ENCODE measurements at regions not wholly inside any gene's neighbourhood (a gene's known extent, or its start where the extent isn't known, plus 50 kb on each side); places are given as distances from the start of the nearest gene placed in this dataset.

- TF ChIP-seq, protein P1, sequence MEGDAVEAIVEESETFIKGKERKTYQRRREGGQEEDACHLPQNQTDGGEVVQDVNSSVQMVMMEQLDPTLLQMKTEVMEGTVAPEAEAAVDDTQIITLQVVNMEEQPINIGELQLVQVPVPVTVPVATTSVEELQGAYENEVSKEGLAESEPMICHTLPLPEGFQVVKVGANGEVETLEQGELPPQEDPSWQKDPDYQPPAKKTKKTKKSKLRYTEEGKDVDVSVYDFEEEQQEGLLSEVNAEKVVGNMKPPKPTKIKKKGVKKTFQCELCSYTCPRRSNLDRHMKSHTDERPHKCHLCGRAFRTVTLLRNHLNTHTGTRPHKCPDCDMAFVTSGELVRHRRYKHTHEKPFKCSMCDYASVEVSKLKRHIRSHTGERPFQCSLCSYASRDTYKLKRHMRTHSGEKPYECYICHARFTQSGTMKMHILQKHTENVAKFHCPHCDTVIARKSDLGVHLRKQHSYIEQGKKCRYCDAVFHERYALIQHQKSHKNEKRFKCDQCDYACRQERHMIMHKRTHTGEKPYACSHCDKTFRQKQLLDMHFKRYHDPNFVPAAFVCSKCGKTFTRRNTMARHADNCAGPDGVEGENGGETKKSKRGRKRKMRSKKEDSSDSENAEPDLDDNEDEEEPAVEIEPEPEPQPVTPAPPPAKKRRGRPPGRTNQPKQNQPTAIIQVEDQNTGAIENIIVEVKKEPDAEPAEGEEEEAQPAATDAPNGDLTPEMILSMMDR (IDR thresholded peaks at IDR 0.05; ENCODE audit: borderline replicate concordance, control extremely low read depth, extremely low read depth, insufficient read depth, missing control alignments), result no peak
- no peak for DNase-seq (ENCODE audit: low spot score)
- in situ Hi-C loops (cut with MboI; ENCODE audit: low sequenced_read_pairs, unreplicated experiment), result no loop called here
These were observed 70.5 kb downstream of the PLXNA1 start for GRCh38 chr3:127053450-127053849.

GRCh38 chr3:127053979-127054378 lies 71.1 kb downstream of the PLXNA1 start:
- TF ChIP-seq, protein P1 (IDR thresholded peaks at IDR 0.05; ENCODE audit: borderline replicate concordance, control extremely low read depth, extremely low read depth, insufficient read depth, missing control alignments), result no peak

GRCh38 chr3:127056281-127056680 lies 73.4 kb downstream of the PLXNA1 start:
- in situ Hi-C loops (cut with MboI; ENCODE audit: low sequenced_read_pairs, unreplicated experiment), result no loop called here
- TF ChIP-seq, protein P1 (IDR thresholded peaks at IDR 0.05; ENCODE audit: borderline replicate concordance, control extremely low read depth, extremely low read depth, insufficient read depth, missing control alignments), result no peak
- DNase-seq (ENCODE audit: low spot score), result no peak

More at GRCh38 chr3:127053979-127054378, 71.1 kb downstream of the PLXNA1 start:
- in situ Hi-C loops (cut with MboI; ENCODE audit: low sequenced_read_pairs, unreplicated experiment), result no loop called here
- no peak for DNase-seq (ENCODE audit: low spot score)

DNA sequence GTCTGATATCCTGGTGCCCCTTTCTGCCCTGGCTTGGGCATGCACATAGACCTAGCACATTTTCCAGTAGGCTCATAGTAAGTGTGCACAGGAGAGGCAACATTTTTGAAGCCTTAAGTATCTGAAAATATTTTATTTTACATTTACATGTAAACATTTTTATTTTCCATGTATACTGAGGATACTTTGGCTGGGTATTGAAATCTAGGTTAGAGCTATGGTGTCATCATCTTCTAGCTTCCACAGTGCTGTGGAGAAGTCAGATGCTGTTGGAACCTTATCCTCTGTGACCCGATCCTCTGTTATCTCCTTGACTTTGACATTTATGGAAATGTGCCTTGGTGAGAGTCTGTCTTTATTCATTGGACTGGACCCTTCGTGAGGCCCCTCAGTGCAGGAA lies 74.1 kb downstream of the PLXNA1 start:
- in situ Hi-C loops (cut with MboI; ENCODE audit: low sequenced_read_pairs, unreplicated experiment), result no loop called here

GRCh38 chr3:127059072-127059471 lies 76.2 kb downstream of the PLXNA1 start:
- TF ChIP-seq, protein P1 (IDR thresholded peaks at IDR 0.05; ENCODE audit: borderline replicate concordance, control extremely low read depth, extremely low read depth, insufficient read depth, missing control alignments), result no peak
- no peak for DNase-seq (ENCODE audit: low spot score)
- in situ Hi-C loops (cut with MboI; ENCODE audit: low sequenced_read_pairs, unreplicated experiment), result no loop called here

More for the DNA sequence above, 74.1 kb downstream of the PLXNA1 start:
- TF ChIP-seq, protein P1 (IDR thresholded peaks at IDR 0.05; ENCODE audit: borderline replicate concordance, control extremely low read depth, extremely low read depth, insufficient read depth, missing control alignments), result no peak
- DNase-seq (ENCODE audit: low spot score), result no peak

- in situ Hi-C loops (cut with MboI; ENCODE audit: low sequenced_read_pairs, unreplicated experiment), result no loop called here
- TF ChIP-seq, protein P1 (IDR thresholded peaks at IDR 0.05; ENCODE audit: borderline replicate concordance, control extremely low read depth, extremely low read depth, insufficient read depth, missing control alignments), result no peak
- no peak for DNase-seq (ENCODE audit: low spot score)
These were observed 78.7 kb downstream of the PLXNA1 start for GRCh38 chr3:127061641-127062040.

DNA sequence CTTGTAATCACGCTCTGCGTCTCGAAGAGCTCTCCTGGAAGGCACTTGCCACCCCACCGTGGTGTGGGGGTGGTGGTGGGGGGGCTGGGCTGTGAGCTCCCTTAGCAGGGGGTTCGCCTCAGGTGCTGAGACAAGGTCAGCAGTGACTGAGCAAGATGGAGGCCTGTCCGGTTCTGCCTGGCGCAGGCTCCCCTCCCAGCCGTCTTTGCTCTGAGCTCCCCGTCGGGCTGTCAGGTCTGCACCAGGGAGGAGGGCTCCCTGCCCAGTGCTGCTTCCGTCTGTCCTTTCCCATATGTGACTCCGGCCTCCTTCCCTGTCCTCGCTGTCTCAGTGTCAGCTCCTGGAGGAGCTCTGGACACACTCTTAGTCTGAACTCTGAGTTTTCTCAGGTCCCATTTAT lies 80.0 kb downstream of the PLXNA1 start:
- TF ChIP-seq, protein P1 (IDR thresholded peaks at IDR 0.05; ENCODE audit: borderline replicate concordance, control extremely low read depth, extremely low read depth, insufficient read depth, missing control alignments), result no peak
- in situ Hi-C loops (cut with MboI; ENCODE audit: low sequenced_read_pairs, unreplicated experiment), result no loop called here
- no peak for DNase-seq (ENCODE audit: low spot score)

Data from GM13976 (cell line).